DMS53 treated with DMSO at 0.1 percent for 48 hours (cell line): ENCODE measurements at regions not wholly inside any gene's neighbourhood (a gene's known extent, or its start where the extent isn't known, plus 50 kb on each side); places are given as distances from the start of the nearest gene placed in this dataset.
A peak's percentile ranks its signal among the peaks of the same experiment; 100 is the strongest.

Experiments used
- DNase-seq: peaks from one replicate; lab custom pipeline; 2025; ENCODE audit not compliant: unreplicated experiment; lab: John Stamatoyannopoulos, UW

DNA sequence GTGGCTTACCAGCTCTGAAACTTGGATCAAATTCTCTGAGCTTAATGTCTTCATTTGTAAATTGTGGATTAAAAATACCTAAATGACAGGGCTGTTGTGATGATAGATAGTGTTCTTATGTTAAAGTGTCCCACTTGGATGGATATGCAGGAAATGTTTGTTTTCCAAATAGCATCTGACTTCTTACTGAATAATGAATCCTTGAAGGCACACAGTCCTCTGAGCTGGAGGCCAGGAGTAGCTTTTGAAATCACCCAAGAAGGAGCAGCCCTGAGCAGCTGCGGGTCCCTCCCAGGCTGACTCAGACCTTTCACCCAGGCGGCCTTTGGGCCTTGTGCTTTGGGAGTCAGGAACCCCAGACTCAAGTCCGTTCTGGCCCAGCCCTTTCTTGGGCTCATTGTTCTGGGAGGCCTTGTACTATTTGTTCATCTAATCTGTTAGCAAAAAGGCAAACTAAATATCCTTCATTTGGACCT is 173.0 kb upstream of the GATA6 start:
- no peak for DNase-seq

DNA sequence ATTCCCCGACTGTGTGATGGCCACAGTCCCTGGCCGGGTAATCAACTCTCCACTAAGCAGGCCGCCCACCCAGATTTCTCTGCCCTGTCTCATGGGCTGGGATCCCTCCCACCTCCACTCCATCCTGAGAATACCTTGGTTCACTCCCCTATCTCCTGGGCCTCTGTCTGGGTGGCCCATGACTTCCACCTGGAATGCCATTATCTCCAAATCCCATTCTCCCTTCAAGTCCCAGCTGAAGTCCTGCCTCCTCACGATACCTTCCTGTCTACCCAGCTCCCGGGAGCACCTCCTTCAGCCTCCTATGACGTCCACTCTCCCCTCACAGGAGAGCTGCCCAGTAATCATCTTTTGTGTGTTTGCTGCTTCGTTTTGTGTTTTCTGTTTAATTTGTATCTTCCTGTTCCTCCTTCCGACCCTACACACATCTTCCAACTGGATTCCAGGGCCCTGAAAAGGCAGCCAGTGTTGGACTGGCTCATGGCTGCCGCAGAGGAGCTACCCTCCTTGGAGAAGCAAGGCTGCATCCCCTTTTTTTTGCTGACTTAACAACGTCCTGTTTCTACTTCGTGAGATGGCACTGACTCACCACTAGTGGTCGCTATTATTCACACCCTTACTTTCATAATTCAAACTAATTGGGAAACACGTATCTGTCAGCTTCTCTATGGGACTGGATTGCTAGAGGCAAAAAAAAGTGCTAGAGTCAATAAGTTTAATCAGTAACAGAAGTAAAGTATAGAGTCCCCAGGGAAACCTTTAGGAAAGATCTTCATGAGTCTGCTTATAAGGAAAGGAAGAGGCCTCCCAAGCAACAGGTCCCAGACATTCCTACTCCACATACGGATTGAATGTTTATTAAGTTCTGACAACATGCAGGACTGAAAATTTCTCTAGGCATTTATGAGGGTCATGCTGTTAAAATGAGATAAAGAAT is 171.9 kb upstream of the GATA6 start:
- peak; percentile 45 for DNase-seq

DNA sequence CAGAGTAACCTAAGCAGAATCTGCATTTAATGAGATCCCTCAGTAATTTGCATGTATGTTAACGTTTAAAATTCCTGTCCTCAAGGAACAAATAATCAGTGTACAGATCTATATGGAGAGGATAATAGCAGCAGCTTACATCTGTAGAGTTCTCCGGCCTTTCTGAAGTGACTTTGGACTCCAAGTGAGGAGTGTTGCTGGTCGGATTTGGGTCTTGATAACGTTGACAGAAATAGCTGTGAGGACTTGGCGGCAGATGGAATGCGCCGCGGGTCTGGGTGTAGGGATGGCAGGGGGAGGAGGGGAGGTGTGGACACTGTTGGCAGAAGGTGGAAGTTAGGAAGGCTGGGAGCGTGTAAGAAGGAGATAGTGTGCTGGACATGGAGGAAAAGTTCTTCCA is 170.9 kb upstream of the GATA6 start:
- DNase-seq = no peak

DNA sequence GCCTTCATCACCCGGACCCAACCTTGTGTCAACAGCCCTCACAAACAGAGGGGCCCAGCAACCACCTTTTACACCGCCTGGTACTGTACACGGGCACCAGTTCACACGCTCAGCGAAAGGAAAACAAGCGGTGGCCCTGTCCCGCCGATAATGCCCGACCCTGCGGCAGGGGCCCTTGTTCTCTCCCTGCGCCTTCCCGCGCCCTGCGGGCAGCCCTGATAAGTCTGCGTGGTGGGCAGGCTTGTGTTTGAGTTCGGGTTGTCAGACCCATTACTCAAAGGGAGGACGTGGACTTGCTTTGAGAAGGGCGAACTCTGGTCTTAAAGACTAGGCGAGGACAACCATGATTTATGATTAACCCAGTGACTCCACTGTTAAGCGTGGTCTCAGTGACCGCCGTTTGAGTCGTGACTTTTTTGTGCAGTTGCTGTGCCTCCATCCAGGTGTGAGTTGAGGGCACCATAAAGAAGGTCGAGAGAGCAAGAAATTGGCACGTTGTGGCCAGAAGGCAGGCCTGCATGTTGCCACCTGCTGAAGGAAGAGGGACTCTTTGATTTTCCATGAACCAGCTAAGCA is 167.4 kb upstream of the GATA6 start:
- DNase-seq = no peak

DNA sequence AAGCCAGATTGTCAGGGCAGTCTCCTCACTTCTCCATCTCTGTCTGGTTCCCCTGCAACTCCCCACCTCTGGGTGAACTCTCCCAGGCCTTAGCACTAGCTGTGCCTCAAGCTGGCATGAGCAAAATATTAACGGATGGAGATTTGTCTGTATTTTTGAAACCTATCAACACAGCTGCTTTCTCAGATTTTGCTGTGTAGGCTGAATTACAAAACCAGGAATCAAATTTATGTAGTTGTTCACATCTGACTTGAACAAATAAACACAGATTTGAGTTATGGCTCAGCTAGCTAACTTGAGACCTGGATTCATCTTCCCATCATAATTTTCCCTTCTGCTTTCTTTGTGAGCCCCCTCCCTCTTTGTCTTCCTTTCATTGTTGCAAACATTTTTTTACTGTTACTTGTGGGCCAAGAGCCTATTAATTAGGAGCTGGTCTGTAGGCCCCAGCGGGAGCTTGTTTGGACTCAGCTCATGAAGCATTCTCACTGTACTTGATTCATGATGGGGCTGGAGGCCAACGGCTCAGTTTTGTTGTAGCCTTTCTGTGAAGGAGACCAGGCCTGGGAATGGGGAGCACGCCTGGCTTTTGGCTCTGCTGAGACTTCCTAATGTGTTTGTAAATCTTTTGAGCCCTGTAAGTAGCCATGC is 164.1 kb upstream of the GATA6 start:
- no peak for DNase-seq

DNA sequence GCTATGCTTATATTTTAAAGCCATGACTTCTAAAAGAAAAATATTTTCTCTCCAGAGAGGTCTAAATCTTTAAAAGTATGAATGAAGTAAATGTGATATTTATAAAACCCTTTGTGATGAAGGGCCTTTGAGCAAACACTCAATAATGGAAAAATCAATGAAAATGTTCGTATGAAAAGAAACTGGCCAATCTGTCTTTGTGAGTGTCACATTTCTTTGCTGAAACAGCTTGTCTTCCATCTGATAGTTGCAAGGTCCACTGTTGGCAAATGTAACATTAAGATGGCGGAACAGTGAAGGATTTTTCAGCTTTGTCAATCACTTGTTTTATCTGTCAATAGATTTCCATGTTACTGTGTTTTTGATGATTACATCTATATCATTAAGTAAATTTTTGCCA is 162.9 kb upstream of the GATA6 start:
- no peak for DNase-seq

DNA sequence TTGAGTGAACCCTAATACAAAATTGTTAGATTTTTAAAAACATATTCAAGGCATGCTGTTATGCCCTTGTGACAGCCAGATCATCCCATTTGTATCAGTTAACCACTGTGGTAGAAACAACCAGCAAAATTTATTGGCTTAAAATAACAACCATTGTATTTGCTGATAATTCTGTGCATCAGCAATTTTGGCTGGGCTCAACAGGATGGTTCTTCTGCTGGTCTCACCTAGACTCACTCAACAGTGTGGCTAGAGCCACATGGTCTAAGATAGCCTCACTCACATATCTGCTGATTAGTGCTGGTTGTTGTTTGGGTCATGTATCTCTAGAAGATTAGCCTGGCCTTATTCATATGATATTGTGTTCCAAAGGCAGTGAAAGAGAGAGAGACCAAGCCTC is 160.1 kb upstream of the GATA6 start:
- DNase-seq = no peak

DNA sequence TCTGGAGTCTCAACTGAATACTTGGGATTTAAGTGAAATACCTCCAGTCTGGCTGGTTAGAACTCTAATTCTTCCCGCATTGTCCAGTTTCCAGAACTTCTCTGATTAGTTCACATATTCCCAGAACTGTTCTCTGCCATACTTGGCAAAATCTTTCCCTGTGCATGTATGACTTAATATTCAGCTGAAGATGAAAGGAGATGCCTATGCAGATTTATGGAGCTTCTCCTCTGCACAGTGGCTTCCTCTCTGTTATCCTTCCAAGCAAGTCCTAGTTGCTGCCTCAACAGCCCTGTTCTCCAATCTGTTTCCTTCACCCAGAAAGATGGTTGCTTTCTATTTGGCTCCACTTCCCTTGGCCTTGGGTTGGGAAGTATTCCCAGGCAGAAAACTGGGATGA is 155.4 kb upstream of the GATA6 start:
- DNase-seq = no peak

DNA sequence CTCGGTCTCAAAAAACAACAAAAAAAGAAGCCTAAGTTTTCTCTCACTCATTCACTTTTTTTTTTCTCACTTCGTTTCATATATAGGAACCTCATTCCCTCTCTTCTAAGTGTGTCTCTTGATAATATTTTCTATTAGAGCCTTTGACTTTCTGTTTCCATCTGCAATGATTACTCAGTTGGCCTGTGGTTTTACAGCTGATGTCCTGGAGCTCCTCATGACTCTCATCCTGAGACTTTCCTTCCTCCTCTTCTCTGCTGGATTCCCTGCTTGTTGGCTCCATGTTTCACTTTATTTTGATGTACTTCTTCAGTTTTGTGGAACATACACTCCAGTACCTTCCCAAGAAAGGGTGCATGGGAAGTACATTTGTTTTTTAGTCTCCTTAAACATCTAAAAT is 154.2 kb upstream of the GATA6 start:
- DNase-seq = no peak

DNA sequence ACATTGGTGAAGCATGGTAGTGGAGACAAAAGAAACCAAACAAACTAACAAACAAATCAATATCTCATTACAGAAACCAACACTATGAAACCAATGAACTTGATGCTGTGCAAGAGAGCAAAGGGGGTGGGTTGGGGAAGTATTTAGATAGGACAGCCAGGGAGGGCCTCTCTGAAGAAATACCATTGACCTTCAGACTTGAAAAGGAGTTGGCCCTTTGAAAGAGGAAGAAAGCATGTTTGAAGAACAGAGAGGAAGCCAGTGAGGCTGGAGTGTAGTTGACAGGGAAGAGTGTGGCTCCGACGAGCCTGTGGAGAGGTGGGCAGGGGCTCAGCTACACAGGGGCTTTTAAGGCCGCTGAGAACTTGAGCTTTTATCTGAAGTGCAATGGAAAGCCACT is 151.0 kb upstream of the GATA6 start:
- DNase-seq = no peak

DNA sequence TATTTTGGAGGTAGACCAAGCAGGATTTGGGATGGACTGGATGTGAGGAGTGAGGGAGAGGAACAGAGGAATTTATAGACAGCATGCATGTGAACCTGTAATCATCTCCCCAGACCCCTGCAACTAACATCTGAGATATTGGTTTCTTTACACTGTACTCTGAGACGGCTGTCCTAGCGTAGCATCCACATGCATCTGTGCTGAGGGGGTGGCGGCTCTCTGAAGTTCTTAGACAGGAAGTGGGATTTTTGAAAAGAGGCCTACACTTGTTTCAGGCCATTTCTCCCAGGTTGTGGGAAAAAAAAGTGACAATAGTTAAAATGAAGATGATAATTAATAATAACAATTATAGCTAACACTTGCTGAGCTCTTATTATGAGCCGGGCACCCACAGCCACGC is 150.2 kb upstream of the GATA6 start:
- no peak for DNase-seq

DNA sequence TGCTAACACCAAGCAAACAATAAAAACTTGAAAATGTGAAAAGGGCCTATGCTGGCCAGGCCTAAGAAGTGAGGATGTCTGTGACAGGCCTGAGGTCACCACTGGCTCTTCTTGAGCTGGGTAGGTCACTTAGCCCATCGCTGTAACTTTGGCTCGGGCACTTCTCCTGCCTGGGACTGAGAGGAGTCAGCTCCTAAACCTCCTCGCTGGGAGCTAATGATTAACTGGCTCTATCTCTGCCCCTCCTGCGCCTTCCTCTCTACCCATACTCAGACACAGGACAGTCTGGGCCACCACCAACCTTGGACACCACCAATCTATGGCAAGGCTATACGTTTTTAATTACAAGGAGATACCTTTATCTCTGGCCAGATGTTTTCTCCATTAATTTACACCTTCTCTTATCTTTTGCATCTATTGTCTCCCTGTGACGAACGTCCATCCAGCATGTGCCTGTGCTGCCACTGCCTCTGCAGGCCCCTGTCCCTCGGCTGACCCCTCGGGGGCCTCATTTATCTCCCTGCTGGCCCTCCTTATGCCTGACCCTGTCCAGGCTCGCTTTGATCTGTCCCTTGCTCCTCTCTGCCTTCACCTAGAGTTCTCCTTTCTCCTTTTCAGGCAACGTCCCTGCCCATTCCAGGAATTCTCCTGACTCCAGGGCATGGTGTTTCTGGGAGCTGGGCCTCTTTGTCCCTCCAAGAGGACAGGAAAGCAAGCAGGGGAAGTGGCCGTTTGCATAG is 149.1 kb upstream of the GATA6 start:
- DNase-seq = no peak

DNA sequence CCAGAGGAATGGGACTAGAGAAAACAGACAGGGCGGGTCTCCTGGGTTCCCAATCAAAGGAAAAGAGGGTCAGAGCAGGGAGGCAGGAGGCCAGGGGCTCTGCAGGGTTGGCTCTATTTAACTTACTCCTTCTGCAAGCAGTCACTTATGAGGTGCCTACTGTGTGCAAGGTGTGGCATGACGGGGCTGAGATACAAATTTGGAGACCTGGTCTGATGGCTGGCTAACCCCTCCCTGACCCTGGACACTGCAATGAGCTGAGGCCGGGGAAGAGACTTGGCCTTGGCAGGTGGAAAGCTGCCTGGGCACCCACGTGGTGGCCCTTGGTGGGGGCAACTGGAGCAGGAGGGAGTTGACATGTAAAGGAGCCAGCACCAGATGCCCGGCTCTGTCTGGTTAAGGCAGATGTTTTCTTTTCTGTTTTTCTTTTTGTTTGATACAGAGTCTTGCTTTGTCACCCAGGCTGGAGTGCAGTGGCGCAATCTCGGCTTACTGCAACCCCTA is 148.5 kb upstream of the GATA6 start:
- no peak for DNase-seq

DNA sequence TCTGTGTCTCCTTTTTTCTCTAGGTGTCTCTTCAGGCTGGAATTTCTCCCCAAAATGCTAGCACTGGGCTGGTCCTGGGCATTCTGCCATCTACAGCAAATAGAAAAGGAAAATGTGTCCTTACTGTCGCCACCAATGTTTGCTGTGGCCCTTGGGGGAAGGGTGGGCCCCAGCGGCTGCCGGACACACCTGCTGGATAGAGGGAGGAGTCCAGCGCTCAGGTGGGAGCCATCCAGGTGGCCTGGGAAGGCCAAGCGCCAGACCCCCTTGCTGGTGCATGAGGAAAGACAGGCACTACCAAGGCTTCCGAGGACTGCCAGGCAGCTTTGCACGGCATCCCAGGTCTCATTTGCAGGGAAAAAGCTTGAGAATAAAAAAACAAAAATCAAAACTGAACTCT is 147.7 kb upstream of the GATA6 start:
- peak; percentile 5 for DNase-seq

DNA sequence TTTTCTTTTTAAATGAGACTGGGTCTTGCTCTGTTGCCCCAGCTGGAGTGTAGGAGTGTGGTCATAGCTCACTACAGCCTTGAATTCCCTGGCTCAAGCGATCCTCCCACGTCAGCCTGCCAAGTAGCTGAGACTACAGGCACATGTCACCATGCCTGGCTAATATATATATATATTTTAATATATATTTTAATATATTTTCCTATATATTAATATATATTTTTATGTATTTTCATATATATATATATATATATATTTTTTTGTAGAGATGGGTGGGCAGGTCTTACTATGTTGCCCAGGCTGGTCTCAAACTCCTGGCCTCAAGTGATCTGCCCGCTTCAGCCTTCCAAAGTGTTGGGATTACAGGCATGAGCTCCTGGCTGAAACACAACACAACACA is 144.5 kb upstream of the GATA6 start:
- no peak for DNase-seq

DNA sequence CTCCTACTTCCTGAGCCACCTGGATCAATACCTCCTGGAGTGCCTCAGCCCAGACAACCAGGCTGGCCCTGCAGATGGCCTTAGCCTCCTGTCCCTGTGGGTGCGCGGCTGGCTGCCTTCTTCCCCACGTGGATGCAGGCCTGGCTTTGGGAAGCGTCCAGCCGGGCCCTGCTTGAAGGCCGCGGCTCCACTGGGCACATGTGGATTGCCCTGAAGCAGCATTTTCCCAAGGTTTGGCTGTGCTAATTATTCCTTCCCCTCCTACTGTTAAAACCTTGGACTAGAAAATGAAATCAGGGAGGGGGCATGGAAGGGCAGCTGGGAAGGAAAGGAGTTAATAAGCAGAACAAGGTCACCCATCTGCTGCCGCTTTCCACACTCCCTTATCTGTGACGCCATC is 143.0 kb upstream of the GATA6 start:
- no peak for DNase-seq

DNA sequence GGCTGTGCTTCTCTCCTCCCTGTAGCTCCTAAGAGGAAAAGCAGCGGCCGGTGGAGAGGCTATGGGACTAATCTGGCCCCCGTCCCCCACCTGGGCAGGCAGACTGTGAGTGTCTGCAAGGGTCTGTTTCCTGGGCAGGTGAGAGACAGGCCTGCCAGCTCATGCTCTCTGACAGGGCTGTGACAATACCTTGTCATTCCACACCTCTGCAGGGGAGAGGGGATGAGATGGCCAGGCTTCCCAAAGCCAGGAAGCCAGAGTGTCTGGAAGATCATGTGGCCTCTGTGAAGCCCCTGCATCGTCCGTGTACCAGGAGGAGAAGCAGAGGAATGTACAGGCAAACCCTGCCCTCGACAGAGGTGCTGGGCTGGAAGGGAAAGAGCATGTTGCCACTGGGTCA is 142.5 kb upstream of the GATA6 start:
- no peak for DNase-seq

DNA sequence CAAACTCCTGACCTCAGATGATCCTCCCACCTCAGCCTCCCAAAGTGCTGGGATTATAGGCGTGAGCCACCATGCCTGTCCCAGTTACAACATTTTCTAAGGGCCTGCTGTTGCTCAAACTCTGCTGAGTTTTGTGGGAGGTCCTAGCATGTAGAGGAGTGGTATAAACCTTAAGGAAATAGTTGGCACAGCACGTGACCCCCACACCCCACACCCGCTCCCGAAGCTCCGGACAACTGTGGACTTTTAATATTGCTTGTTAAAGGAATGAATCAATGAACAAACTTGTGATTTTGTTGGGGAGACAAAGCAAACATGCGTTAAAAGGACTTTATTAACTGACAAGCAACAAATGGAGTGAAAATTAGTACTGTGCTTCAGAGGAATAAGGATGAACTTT is 137.8 kb upstream of the GATA6 start:
- DNase-seq = no peak

DNA sequence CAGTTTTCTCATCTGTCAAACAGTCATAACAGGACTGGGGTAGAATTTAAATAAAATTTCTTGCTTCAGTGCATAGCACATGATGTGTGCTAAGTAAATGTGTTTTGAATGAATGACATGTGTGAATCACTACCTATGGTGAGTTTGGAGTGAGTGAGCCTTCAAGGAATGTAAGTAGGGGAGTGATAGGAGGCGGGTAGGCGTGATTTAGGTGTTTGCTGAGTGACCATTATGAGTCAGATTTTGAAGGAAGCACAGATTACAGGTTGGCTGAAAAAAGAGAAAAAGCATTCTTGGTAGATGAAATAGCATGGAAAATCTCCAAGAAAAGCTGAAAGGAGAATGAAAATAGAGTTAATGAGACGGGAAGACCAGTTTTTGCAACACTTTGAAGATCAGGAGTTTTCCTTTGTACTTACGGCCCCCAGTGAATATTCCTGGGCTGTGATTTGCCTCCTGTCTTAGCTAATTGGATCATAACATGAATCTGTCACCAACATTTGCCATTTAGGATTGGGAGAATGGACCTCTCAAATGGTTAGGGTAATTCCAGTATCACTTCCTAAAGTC is 136.9 kb upstream of the GATA6 start:
- DNase-seq = no peak

DNA sequence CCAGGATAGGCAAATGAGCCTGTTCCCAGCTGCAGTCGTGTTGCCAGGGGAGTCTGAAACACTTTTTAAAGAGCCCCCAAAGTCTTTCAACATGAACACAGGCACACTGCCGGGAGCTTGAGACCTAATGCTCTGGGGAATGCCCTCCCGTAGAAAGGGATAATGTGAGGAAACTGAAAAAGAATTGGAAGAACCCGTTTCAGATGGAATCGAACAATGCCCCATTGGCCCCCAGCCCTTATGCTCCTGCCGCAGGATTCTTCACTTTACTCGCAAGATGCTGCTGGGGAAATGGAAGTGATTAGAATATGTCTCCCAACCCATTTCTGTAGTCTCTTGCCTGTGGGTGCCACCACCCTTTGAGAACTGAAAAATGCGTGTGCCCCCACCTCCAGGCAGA is 136.3 kb upstream of the GATA6 start:
- DNase-seq = no peak

DNA sequence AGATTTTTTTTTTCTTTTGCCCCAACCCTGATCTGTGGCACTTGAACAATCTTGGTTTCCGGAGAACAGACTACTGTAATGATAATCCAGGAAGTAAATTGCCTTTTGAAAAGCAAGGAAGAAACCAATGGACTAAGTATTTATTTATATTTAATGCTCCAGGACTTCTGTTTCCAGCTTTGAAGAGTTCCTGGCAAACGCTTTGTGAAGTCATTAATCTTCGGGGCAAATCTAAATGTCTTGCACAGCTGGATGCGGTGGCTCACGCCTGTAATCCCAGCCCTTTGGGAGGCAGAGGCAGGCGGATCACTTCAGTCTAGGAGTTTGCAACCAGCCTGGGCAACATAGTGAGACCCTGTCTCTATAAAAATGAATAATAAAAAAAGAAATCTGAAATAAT is 135.1 kb upstream of the GATA6 start:
- no peak for DNase-seq
